H1 (cell line): ENCODE measurements at regions not wholly inside any gene's neighbourhood (a gene's known extent, or its start where the extent isn't known, plus 50 kb on each side); places are given as distances from the start of the nearest gene placed in this dataset.

Source experiments
- CHD7 ChIP-seq: fragments of 300-600 bp; sonication (generic); IDR thresholded peaks from 2 replicates; pipeline ENCODE4 v1.7.1; 2012; ENCODE audit warnings: low read length, moderate library complexity, mild to moderate bottlenecking, inconsistent platforms; ENCODE audit not compliant: insufficient replicate concordance
- MAFK ChIP-seq: IDR thresholded peaks from 2 replicates; pipeline ENCODE4 v1.6.1; 2012; ENCODE audit warnings: low read depth, mild to moderate bottlenecking, improper control_type of control experiment, low read length
- TF ChIP-seq, protein P1 (sequence below): IDR thresholded peaks from 2 replicates; pipeline ENCODE4 v1.6.1; 2012; ENCODE audit warnings: inconsistent platforms

GRCh38 chr2:184053326-184053725 is 545.0 kb upstream of the ZNF804A start (continued):
- TF ChIP-seq CHD7 (no peak), MAFK (no peak)
- TF ChIP-seq, protein P1, sequence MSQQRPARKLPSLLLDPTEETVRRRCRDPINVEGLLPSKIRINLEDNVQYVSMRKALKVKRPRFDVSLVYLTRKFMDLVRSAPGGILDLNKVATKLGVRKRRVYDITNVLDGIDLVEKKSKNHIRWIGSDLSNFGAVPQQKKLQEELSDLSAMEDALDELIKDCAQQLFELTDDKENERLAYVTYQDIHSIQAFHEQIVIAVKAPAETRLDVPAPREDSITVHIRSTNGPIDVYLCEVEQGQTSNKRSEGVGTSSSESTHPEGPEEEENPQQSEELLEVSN, result no peak
